Thyroid gland (tissue), 4 donors: ENCODE measurements at regions not wholly inside any gene's neighbourhood (a gene's known extent, or its start where the extent isn't known, plus 50 kb on each side); places are given as distances from the start of the nearest gene placed in this dataset.

ENCODE experiments used
- POLR2A ChIP-seq, 2 donors: fragments of 450-650 bp; IDR thresholded peaks; one replicate each; pipeline ENCODE4 v1.6.1; 2017; ENCODE audit warnings: antibody characterized with exemption in 2 of 2, mild to moderate bottlenecking in 2 of 2, moderate library complexity in 1 of 2
- TF ChIP-seq, protein P1 (sequence below), 6 experiments: fragments of 200-600 bp in 3 of 6; fragments of 450-650 bp in 3 of 6; sonication (generic) in 3 of 6; IDR thresholded peaks; one replicate each; pipeline ENCODE4 v1.5.1; 2016 to 2019; ENCODE audit warnings: antibody characterized with exemption in 6 of 6, mild to moderate bottlenecking in 2 of 6, inconsistent platforms in 1 of 6, moderate library complexity in 1 of 6

DNA sequence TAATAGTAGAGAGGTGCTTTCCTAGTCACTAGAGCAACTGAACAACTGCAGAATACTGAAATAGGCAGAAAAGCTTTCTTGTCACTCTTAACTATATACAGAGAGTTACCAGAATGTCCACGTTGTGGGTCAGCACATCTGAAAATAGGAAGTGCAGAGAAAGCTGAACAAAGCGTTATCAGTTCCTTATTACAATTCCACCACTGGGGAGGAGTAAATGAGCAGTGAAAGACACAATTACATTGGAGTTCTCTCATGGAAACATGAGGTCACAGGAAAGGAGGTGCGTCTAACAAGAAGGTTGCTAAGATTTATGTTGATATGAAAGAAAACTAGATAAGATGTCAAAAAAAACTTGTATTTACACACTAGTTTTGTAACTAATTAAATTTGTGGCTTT is 461.9 kb upstream of the COX7C start:
- TF ChIP-seq, protein P1, sequence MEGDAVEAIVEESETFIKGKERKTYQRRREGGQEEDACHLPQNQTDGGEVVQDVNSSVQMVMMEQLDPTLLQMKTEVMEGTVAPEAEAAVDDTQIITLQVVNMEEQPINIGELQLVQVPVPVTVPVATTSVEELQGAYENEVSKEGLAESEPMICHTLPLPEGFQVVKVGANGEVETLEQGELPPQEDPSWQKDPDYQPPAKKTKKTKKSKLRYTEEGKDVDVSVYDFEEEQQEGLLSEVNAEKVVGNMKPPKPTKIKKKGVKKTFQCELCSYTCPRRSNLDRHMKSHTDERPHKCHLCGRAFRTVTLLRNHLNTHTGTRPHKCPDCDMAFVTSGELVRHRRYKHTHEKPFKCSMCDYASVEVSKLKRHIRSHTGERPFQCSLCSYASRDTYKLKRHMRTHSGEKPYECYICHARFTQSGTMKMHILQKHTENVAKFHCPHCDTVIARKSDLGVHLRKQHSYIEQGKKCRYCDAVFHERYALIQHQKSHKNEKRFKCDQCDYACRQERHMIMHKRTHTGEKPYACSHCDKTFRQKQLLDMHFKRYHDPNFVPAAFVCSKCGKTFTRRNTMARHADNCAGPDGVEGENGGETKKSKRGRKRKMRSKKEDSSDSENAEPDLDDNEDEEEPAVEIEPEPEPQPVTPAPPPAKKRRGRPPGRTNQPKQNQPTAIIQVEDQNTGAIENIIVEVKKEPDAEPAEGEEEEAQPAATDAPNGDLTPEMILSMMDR (IDR thresholded peaks at IDR 0.05) = no peak
- no peak for TF ChIP-seq POLR2A (IDR thresholded peaks at IDR 0.05)
